ENCODE measurements at regions not wholly inside any gene's neighbourhood (a gene's known extent, or its start where the extent isn't known, plus 50 kb on each side); places are given as distances from the start of the nearest gene placed in this dataset.
"Not testable (repeated sequence)": the region's sequence is repeated elsewhere in the genome, so short reads cannot be mapped to it uniquely, and the experiment has no call there.

DNA sequence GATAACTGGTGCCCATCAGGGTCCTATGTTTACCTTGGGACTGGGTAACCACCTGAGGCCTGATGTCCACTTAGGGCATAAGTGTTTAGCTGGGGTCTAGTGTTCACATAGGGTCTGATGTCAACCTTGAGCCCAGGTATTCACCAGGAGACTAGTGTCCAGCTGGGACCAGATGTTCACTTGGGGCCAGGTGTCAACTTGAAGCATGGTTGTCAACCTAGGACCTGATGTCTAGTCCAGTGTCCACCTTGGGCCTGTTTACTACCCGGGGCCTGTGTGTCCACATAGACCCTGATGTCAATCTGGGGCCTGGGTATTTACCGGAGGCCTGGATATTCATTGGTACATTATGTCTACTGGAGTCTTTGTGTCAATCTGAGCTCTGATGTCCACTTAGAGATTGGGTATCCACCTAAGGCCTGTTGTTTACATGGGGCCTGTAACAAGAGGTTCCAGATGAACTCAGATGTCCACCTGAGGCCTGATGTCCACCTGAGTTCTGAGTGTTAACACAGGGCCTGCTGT lies 1491.2 kb upstream of the TPTE start:
- H3K36me3 ChIP-seq (ENCODE audit: insufficient read depth, low read length); H3K4me3 Mint-ChIP-seq; H3K27me3 ChIP-seq (ENCODE audit: control insufficient read depth in 1 of 2, insufficient read depth in 2 of 2, low read length in 2 of 2); H3K9me3 ChIP-seq (ENCODE audit: control insufficient read depth in 1 of 2, insufficient read depth in 1 of 2, low read length in 2 of 2); H3K4me1 ChIP-seq (ENCODE audit: insufficient read depth, low read length); H3K4me1 Mint-ChIP-seq (ENCODE audit: low read depth); H3K27ac Mint-ChIP-seq; intact Hi-C loops (cut with DNase I, micrococcal nuclease); H3K4me3 ChIP-seq (ENCODE audit: low read length); H3K9me3 Mint-ChIP-seq; POLR2A ChIA-PET; H3K36me3 Mint-ChIP-seq (ENCODE audit: low read depth); DNase-seq; CTCF ChIA-PET; ATAC-seq (ENCODE audit: poor library complexity); H3K27me3 Mint-ChIP-seq; H3K27ac ChIP-seq (ENCODE audit: low read depth in 1 of 2, low read length in 2 of 2): not testable (repeated sequence)

- H3K4me1 Mint-ChIP-seq (ENCODE audit: low read depth); H3K4me1 ChIP-seq (ENCODE audit: insufficient read depth, low read length); CTCF ChIA-PET; H3K4me3 Mint-ChIP-seq; H3K27ac ChIP-seq (ENCODE audit: low read depth in 1 of 2, low read length in 2 of 2); H3K27me3 Mint-ChIP-seq; ATAC-seq (ENCODE audit: poor library complexity); H3K9me3 Mint-ChIP-seq; H3K27ac Mint-ChIP-seq; H3K27me3 ChIP-seq (ENCODE audit: control insufficient read depth in 1 of 2, insufficient read depth in 2 of 2, low read length in 2 of 2); H3K36me3 ChIP-seq (ENCODE audit: insufficient read depth, low read length); H3K9me3 ChIP-seq (ENCODE audit: control insufficient read depth in 1 of 2, insufficient read depth in 1 of 2, low read length in 2 of 2); POLR2A ChIA-PET; H3K36me3 Mint-ChIP-seq (ENCODE audit: low read depth); H3K4me3 ChIP-seq (ENCODE audit: low read length); intact Hi-C loops (cut with DNase I, micrococcal nuclease): not testable (repeated sequence)
- DNase-seq, result peak in 1 of 14 experiments; percentile 24
Observed at GRCh38 chr21:9031482-9032374, 1489.7 kb upstream of the TPTE start.

GRCh38 chr21:9032547-9032946 lies 1488.8 kb upstream of the TPTE start:
- CTCF ChIA-PET; H3K27me3 Mint-ChIP-seq; H3K36me3 ChIP-seq (ENCODE audit: insufficient read depth, low read length); POLR2A ChIA-PET; H3K27me3 ChIP-seq (ENCODE audit: control insufficient read depth in 1 of 2, insufficient read depth in 2 of 2, low read length in 2 of 2); H3K36me3 Mint-ChIP-seq (ENCODE audit: low read depth); intact Hi-C loops (cut with DNase I, micrococcal nuclease); H3K4me1 Mint-ChIP-seq (ENCODE audit: low read depth); H3K4me1 ChIP-seq (ENCODE audit: insufficient read depth, low read length); ATAC-seq (ENCODE audit: poor library complexity); H3K27ac Mint-ChIP-seq; H3K27ac ChIP-seq (ENCODE audit: low read depth in 1 of 2, low read length in 2 of 2); DNase-seq; H3K9me3 ChIP-seq (ENCODE audit: control insufficient read depth in 1 of 2, insufficient read depth in 1 of 2, low read length in 2 of 2); H3K9me3 Mint-ChIP-seq; H3K4me3 ChIP-seq (ENCODE audit: low read length); H3K4me3 Mint-ChIP-seq: not testable (repeated sequence)

- H3K27me3 ChIP-seq (ENCODE audit: control insufficient read depth in 1 of 2, insufficient read depth in 2 of 2, low read length in 2 of 2); POLR2A ChIA-PET: not testable (repeated sequence)
Observed at GRCh38 chr21:9033295-9033694, 1488.1 kb upstream of the TPTE start.

GRCh38 chr21:9034491-9035200 lies 1486.7 kb upstream of the TPTE start:
- H3K4me1 Mint-ChIP-seq (ENCODE audit: low read depth); intact Hi-C loops (cut with DNase I, micrococcal nuclease); POLR2A ChIA-PET; H3K27ac Mint-ChIP-seq; H3K27me3 ChIP-seq (ENCODE audit: control insufficient read depth in 1 of 2, insufficient read depth in 2 of 2, low read length in 2 of 2); ATAC-seq (ENCODE audit: poor library complexity); H3K4me3 ChIP-seq (ENCODE audit: low read length); H3K27ac ChIP-seq (ENCODE audit: low read depth in 1 of 2, low read length in 2 of 2); H3K4me3 Mint-ChIP-seq; H3K36me3 ChIP-seq (ENCODE audit: insufficient read depth, low read length); H3K9me3 Mint-ChIP-seq; H3K36me3 Mint-ChIP-seq (ENCODE audit: low read depth); H3K27me3 Mint-ChIP-seq; CTCF ChIA-PET; H3K4me1 ChIP-seq (ENCODE audit: insufficient read depth, low read length): not testable (repeated sequence)
- H3K9me3 ChIP-seq (ENCODE audit: control insufficient read depth in 1 of 2, insufficient read depth in 1 of 2, low read length in 2 of 2), result peaks cover 3 to 18% of the 10 kb centered on the region in 2 experiments
- peak in 1 of 14 experiments; percentile 31 for DNase-seq

More at GRCh38 chr21:9033295-9033694, 1488.1 kb upstream of the TPTE start:
- H3K9me3 ChIP-seq (ENCODE audit: control insufficient read depth in 1 of 2, insufficient read depth in 1 of 2, low read length in 2 of 2); H3K27ac Mint-ChIP-seq; H3K36me3 Mint-ChIP-seq (ENCODE audit: low read depth); ATAC-seq (ENCODE audit: poor library complexity); intact Hi-C loops (cut with DNase I, micrococcal nuclease); H3K36me3 ChIP-seq (ENCODE audit: insufficient read depth, low read length); H3K27ac ChIP-seq (ENCODE audit: low read depth in 1 of 2, low read length in 2 of 2); H3K27me3 Mint-ChIP-seq; H3K9me3 Mint-ChIP-seq; CTCF ChIA-PET; H3K4me3 ChIP-seq (ENCODE audit: low read length); H3K4me3 Mint-ChIP-seq; H3K4me1 ChIP-seq (ENCODE audit: insufficient read depth, low read length); H3K4me1 Mint-ChIP-seq (ENCODE audit: low read depth): not testable (repeated sequence)
- peak in 1 of 14 experiments; percentile 31 for DNase-seq

GRCh38 chr21:9035225-9035624 lies 1486.2 kb upstream of the TPTE start:
- H3K36me3 ChIP-seq (ENCODE audit: insufficient read depth, low read length); POLR2A ChIA-PET: not testable (repeated sequence)

GRCh38 chr21:9035970-9036369 lies 1485.4 kb upstream of the TPTE start:
- peak in 1 of 14 experiments; percentile 29 for DNase-seq
- H3K36me3 Mint-ChIP-seq (ENCODE audit: low read depth); H3K4me1 ChIP-seq (ENCODE audit: insufficient read depth, low read length); H3K36me3 ChIP-seq (ENCODE audit: insufficient read depth, low read length); ATAC-seq (ENCODE audit: poor library complexity); intact Hi-C loops (cut with DNase I, micrococcal nuclease); H3K27ac ChIP-seq (ENCODE audit: low read depth in 1 of 2, low read length in 2 of 2); H3K9me3 Mint-ChIP-seq; H3K27me3 Mint-ChIP-seq; POLR2A ChIA-PET; H3K4me1 Mint-ChIP-seq (ENCODE audit: low read depth); H3K4me3 ChIP-seq (ENCODE audit: low read length); H3K4me3 Mint-ChIP-seq; CTCF ChIA-PET; H3K27ac Mint-ChIP-seq; H3K27me3 ChIP-seq (ENCODE audit: control insufficient read depth in 1 of 2, insufficient read depth in 2 of 2, low read length in 2 of 2): not testable (repeated sequence)
- H3K9me3 ChIP-seq (ENCODE audit: control insufficient read depth in 1 of 2, insufficient read depth in 1 of 2, low read length in 2 of 2), result peaks cover 6 to 31% of the 10 kb centered on the region in 2 experiments

More at GRCh38 chr21:9035225-9035624, 1486.2 kb upstream of the TPTE start:
- H3K4me3 Mint-ChIP-seq; H3K4me1 ChIP-seq (ENCODE audit: insufficient read depth, low read length); H3K9me3 Mint-ChIP-seq; H3K27ac Mint-ChIP-seq; CTCF ChIA-PET; ATAC-seq (ENCODE audit: poor library complexity); H3K27ac ChIP-seq (ENCODE audit: low read depth in 1 of 2, low read length in 2 of 2); intact Hi-C loops (cut with DNase I, micrococcal nuclease); H3K27me3 Mint-ChIP-seq; H3K36me3 Mint-ChIP-seq (ENCODE audit: low read depth); H3K27me3 ChIP-seq (ENCODE audit: control insufficient read depth in 1 of 2, insufficient read depth in 2 of 2, low read length in 2 of 2); H3K4me1 Mint-ChIP-seq (ENCODE audit: low read depth); H3K4me3 ChIP-seq (ENCODE audit: low read length): not testable (repeated sequence)
- peaks cover 6 to 24% of the 10 kb centered on the region in 2 experiments for H3K9me3 ChIP-seq (ENCODE audit: control insufficient read depth in 1 of 2, insufficient read depth in 1 of 2, low read length in 2 of 2)
- DNase-seq, result peak in 1 of 14 experiments; percentile 29
